DMS153 (cell line): ENCODE measurements at regions not wholly inside any gene's neighbourhood (a gene's known extent, or its start where the extent isn't known, plus 50 kb on each side); places are given as distances from the start of the nearest gene placed in this dataset.

Experiments used
- DNase-seq: peaks from one replicate; lab custom pipeline; 2025; lab: John Stamatoyannopoulos, UW

- DNase-seq = no peak
Observed at GRCh38 chr11:33557201-33557600, 143.4 kb downstream of the C11orf91 start.

- DNase-seq = no peak
Observed at GRCh38 chr11:33554219-33554618, 146.4 kb downstream of the C11orf91 start.

- DNase-seq = no peak
Observed at GRCh38 chr11:33553486-33553885, 147.1 kb downstream of the C11orf91 start.

GRCh38 chr11:33552756-33553155, 147.9 kb downstream of the C11orf91 start:
- DNase-seq = no peak

- DNase-seq = no peak
Observed at GRCh38 chr11:33551051-33551450, 149.6 kb downstream of the C11orf91 start.

- DNase-seq = no peak
Observed at GRCh38 chr11:33549483-33549882, 151.1 kb downstream of the C11orf91 start.

GRCh38 chr11:33545931-33546330, 154.7 kb downstream of the C11orf91 start:
- DNase-seq = no peak

GRCh38 chr11:33544593-33545373, 155.8 kb downstream of the C11orf91 start:
- DNase-seq = no peak

GRCh38 chr11:33543823-33544222, 156.8 kb downstream of the C11orf91 start:
- DNase-seq = no peak

GRCh38 chr11:33542921-33543320, 157.7 kb downstream of the C11orf91 start:
- no peak for DNase-seq

GRCh38 chr11:33540946-33541915, 159.4 kb downstream of the C11orf91 start:
- DNase-seq = no peak

GRCh38 chr11:33540427-33540826, 160.2 kb downstream of the C11orf91 start:
- no peak for DNase-seq

- DNase-seq = no peak
Observed at GRCh38 chr11:33539751-33540150, 160.9 kb downstream of the C11orf91 start.

- no peak for DNase-seq
Observed at GRCh38 chr11:33538726-33539125, 161.9 kb downstream of the C11orf91 start.

- no peak for DNase-seq
Observed at GRCh38 chr11:33536178-33536577, 164.4 kb downstream of the C11orf91 start.

GRCh38 chr11:33534575-33534974, 166.1 kb downstream of the C11orf91 start:
- DNase-seq = no peak

- DNase-seq = no peak
Observed at GRCh38 chr11:33533386-33534052, 167.1 kb downstream of the C11orf91 start.

- DNase-seq = no peak
Observed at GRCh38 chr11:33532720-33533385, 167.8 kb downstream of the C11orf91 start.

- DNase-seq = no peak
Observed at GRCh38 chr11:33532257-33532656, 168.4 kb downstream of the C11orf91 start.

GRCh38 chr11:33531743-33532181, 168.9 kb downstream of the C11orf91 start:
- no peak for DNase-seq

GRCh38 chr11:33530815-33531214, 169.8 kb downstream of the C11orf91 start:
- DNase-seq = no peak

- no peak for DNase-seq
Observed at GRCh38 chr11:33529461-33529860, 171.2 kb downstream of the C11orf91 start.
